ENCODE measurements at regions not wholly inside any gene's neighbourhood (a gene's known extent, or its start where the extent isn't known, plus 50 kb on each side); places are given as distances from the start of the nearest gene placed in this dataset.

DNA sequence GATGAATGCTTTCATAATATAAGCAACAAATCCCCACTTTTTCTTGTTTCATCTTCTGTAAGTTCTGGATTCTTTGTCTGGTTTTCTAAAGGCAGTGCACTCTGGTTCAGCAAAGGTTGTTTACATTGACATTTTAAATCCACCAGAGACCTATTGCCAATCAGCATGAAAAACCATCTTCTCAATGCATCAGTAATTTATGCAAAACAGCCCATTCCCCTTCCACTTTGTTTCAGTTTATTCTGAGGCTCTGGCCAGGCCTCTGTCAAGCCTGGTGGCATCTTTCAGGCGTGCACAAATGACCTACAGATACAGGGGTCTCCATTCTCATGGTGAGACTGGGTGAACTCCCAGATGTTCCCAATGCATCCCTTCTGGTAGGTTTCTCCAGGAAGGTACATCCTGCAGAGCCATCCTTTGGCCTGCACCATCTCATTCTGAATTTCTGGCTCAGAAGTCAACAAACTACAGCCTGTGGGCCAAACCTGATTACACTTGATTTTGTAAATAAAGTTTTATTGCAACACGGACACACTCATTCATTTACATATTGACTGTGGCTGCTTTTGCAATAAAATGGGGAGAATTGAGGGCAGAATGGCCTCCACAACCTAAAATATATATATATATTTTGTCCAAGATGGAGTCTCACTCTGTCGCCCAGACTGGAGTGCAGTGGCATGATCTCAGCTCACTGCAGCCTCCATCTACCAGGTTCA, 405.4 kb downstream of the PREX1 start:
- TF ChIP-seq, protein P1, sequence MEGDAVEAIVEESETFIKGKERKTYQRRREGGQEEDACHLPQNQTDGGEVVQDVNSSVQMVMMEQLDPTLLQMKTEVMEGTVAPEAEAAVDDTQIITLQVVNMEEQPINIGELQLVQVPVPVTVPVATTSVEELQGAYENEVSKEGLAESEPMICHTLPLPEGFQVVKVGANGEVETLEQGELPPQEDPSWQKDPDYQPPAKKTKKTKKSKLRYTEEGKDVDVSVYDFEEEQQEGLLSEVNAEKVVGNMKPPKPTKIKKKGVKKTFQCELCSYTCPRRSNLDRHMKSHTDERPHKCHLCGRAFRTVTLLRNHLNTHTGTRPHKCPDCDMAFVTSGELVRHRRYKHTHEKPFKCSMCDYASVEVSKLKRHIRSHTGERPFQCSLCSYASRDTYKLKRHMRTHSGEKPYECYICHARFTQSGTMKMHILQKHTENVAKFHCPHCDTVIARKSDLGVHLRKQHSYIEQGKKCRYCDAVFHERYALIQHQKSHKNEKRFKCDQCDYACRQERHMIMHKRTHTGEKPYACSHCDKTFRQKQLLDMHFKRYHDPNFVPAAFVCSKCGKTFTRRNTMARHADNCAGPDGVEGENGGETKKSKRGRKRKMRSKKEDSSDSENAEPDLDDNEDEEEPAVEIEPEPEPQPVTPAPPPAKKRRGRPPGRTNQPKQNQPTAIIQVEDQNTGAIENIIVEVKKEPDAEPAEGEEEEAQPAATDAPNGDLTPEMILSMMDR (IDR thresholded peaks at IDR 0.05), result no peak
- Histone ChIP-seq H4K20me1 (ENCODE audit: insufficient read depth, low read length) (no peaks in the 10 kb centered on the region), H3K27ac (ENCODE audit: low read depth in 1 of 2, low read length in 2 of 2) (no peak overlapping the region), H3K9me3 (replicated peaks in 1 of 2; ENCODE audit: control insufficient read depth in 1 of 2, insufficient read depth in 1 of 2, low read length in 2 of 2) (no peaks in the 10 kb centered on the region), H3K79me2 (ENCODE audit: insufficient read depth, low read length) (no peaks in the 10 kb centered on the region), H3K4me2 (replicated peaks; ENCODE audit: extremely low read depth, low read length, poor library complexity, severe bottlenecking) (no peak overlapping the region), H2AFZ (ENCODE audit: insufficient read depth, low read depth, low read length, poor library complexity, severe bottlenecking) (no peak overlapping the region), H3K4me1 (ENCODE audit: control insufficient read depth in 1 of 2, insufficient read depth in 2 of 2, low read length in 2 of 2) (no peaks in the 10 kb centered on the region), H3K27me3 (ENCODE audit: control insufficient read depth in 2 of 2, insufficient read depth in 2 of 2, low read length in 2 of 2) (no peaks in the 10 kb centered on the region), H3K4me3 (replicated peaks in 1 of 3; ENCODE audit: low read depth in 2 of 3, low read length in 3 of 3) (no peak overlapping the region), H3K9ac (ENCODE audit: insufficient read depth, low read length, poor library complexity, severe bottlenecking) (no peak overlapping the region), H3K36me3 (replicated peaks in 1 of 2; ENCODE audit: control insufficient read depth in 1 of 2, insufficient read depth in 2 of 2, low read length in 2 of 2) (no peaks in the 10 kb centered on the region)
- WGBS (ENCODE audit: insufficient coverage), result 100% methylated on average over 2 of the region's 3 CpGs
- no peak for DNase-seq
- H3K36me3 Mint-ChIP-seq, result no peaks in the 10 kb centered on the region
- H3K27me3 Mint-ChIP-seq (ENCODE audit: low read depth in 3 of 3), result peaks cover 2 to 13% (median 10%) of the 10 kb centered on the region in 3 donors
- peak overlapping the region in 1 of 7 donors; percentile 5 for H3K27ac Mint-ChIP-seq
- H3K4me3 Mint-ChIP-seq, result no peak overlapping the region
- peaks cover 0 to 2% (median 0%) of the 10 kb centered on the region in 7 donors for H3K9me3 Mint-ChIP-seq
- intact Hi-C loops (cut with micrococcal nuclease), result no loop called here
- H3K4me1 Mint-ChIP-seq, result no peaks in the 10 kb centered on the region

DNA sequence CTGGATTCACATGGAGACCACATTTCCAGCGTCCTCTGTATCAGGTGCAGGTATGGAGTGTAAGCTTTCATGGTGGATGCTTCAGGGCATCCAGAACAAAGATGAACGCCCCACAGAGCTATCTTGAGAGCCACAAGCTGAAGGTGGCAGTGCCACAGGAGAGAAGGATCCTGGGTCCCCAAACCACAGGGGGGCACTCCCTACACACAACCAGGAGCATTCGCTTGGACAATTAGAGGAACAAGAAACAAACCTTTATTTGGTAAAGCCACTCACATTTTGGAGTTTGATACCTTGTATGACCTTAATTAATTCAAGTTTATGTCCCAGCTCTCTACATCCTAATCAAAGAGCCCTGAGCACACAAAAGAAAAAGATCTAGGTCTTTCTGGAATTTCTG, 406.3 kb downstream of the PREX1 start:
- no peak overlapping the region for H3K9ac ChIP-seq (ENCODE audit: insufficient read depth, low read length, poor library complexity, severe bottlenecking)
- TF ChIP-seq, protein P1 (IDR thresholded peaks at IDR 0.05), result no peak
- no peaks in the 10 kb centered on the region for H4K20me1 ChIP-seq (ENCODE audit: insufficient read depth, low read length)
- no peaks in the 10 kb centered on the region for H3K4me1 ChIP-seq (ENCODE audit: control insufficient read depth in 1 of 2, insufficient read depth in 2 of 2, low read length in 2 of 2)
- intact Hi-C loops (cut with micrococcal nuclease), result no loop called here
- Mint-ChIP-seq H3K27me3 (ENCODE audit: low read depth in 3 of 3) (peaks cover 0 to 13% (median 12%) of the 10 kb centered on the region in 3 donors), H3K36me3 (no peaks in the 10 kb centered on the region), H3K4me1 (no peaks in the 10 kb centered on the region), H3K4me3 (no peak overlapping the region), H3K9me3 (peaks cover 0 to 2% (median 0%) of the 10 kb centered on the region in 7 donors), H3K27ac (no peak overlapping the region)
- H2AFZ ChIP-seq (ENCODE audit: insufficient read depth, low read depth, low read length, poor library complexity, severe bottlenecking), result no peak overlapping the region
- 75% methylated on average over 1 of the region's 3 CpGs for WGBS (ENCODE audit: insufficient coverage)
- no peak overlapping the region for H3K4me2 ChIP-seq (replicated peaks; ENCODE audit: extremely low read depth, low read length, poor library complexity, severe bottlenecking)
- no peaks in the 10 kb centered on the region for H3K36me3 ChIP-seq (replicated peaks in 1 of 2; ENCODE audit: control insufficient read depth in 1 of 2, insufficient read depth in 2 of 2, low read length in 2 of 2)
- no peaks in the 10 kb centered on the region for H3K27me3 ChIP-seq (ENCODE audit: control insufficient read depth in 2 of 2, insufficient read depth in 2 of 2, low read length in 2 of 2)
- DNase-seq, result no peak
- H3K79me2 ChIP-seq (ENCODE audit: insufficient read depth, low read length), result no peaks in the 10 kb centered on the region
- H3K9me3 ChIP-seq (replicated peaks in 1 of 2; ENCODE audit: control insufficient read depth in 1 of 2, insufficient read depth in 1 of 2, low read length in 2 of 2), result no peaks in the 10 kb centered on the region
- no peak overlapping the region for H3K27ac ChIP-seq (ENCODE audit: low read depth in 1 of 2, low read length in 2 of 2)
- H3K4me3 ChIP-seq (replicated peaks in 1 of 3; ENCODE audit: low read depth in 2 of 3, low read length in 3 of 3), result no peak overlapping the region

Measured in CD14-positive monocyte (primary cell).